Prostate gland (tissue), 2 donors: ENCODE measurements at regions not wholly inside any gene's neighbourhood (a gene's known extent, or its start where the extent isn't known, plus 50 kb on each side); places are given as distances from the start of the nearest gene placed in this dataset.

ENCODE experiments used
- CTCF ChIP-seq, 4 experiments: fragments of 200-600 bp in 2 of 4; fragments of 450-650 bp in 2 of 4; sonication (generic) in 2 of 4; IDR thresholded peaks; 1 replicate in 3 of 4; 2 replicates in 1 of 4; pipeline ENCODE4 v1.5.1; 2016 to 2019; ENCODE audit warnings: antibody characterized with exemption in 4 of 4, mild to moderate bottlenecking in 2 of 4, moderate library complexity in 2 of 4
- POLR2A ChIP-seq: fragments of 450-650 bp; IDR thresholded peaks from one replicate; pipeline ENCODE4 v1.6.1; 2016; ENCODE audit warnings: antibody characterized with exemption, mild to moderate bottlenecking

- no peak for TF ChIP-seq CTCF (IDR thresholded peaks at IDR 0.05)
- no peak for TF ChIP-seq POLR2A
Measured at GRCh38 chr13:34593658-34594057, 348.4 kb upstream of the NBEA start.
